ENCODE measurements at regions not wholly inside any gene's neighbourhood (a gene's known extent, or its start where the extent isn't known, plus 50 kb on each side); places are given as distances from the start of the nearest gene placed in this dataset.
A peak's percentile ranks its signal among the peaks of the same experiment; 100 is the strongest.

DNA sequence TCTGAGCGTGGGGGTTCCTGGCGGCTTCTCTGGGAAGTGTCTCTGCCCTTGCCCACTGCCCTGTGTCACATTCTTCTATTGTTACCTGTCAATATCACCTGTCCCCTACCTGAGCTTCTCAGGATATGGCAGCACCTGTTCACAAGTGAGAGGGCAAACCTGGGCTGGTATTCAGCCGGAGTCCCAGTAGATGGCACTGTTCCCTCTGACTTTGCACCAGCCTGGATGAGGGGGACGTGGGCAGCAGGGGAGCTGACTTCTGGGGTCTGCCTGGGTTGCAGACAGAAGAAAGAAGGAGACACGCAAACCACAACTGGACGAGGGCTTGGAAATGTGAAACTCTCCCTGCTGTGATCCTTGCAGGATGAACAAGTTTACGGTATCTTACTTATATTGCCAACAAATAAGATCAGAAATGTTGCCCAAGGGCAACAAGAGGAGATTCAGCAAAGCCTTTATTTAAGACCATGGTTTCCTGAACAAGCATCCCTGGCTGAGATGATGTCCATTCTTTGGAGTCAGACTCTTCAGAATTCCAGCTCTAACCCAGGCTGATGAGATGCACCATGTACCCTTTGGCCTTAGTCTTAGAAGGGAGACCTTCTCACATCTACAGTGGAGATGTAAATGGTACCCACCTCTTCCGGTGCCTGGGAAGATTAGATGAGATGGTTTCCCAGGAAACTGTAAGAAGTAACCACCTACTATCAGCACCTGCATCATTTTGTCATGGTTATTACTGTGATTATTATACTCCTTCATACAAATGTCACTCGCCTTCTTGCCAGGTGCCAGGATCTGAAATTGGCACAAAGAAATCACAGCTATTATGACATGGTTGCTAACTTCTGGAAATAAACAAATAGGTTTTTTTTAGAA is 400.0 kb upstream of the CDH4 start (continued):
- TF ChIP-seq CTCF (IDR thresholded peaks at IDR 0.05; ENCODE audit: control extremely low read depth in 1 of 3, insufficient read depth in 1 of 3, low read depth in 1 of 3, low read length in 3 of 3) (peak; percentile 84 to 88 (median 87)), NANOG (IDR thresholded peaks at IDR 0.05; ENCODE audit: insufficient read depth, low read depth, low read length, poor library complexity, severe bottlenecking) (no peak)

Data from H1 (cell line).